ENCODE measurements at regions not wholly inside any gene's neighbourhood (a gene's known extent, or its start where the extent isn't known, plus 50 kb on each side); places are given as distances from the start of the nearest gene placed in this dataset.

GRCh38 chr3:30140356-30141075 lies 465.9 kb upstream of the TGFBR2 start:
- TF ChIP-seq CTCF (IDR thresholded peaks at IDR 0.05) = no peak
- no peak for TF ChIP-seq POLR2A (IDR thresholded peaks at IDR 0.05)
